ENCODE measurements at regions not wholly inside any gene's neighbourhood (a gene's known extent, or its start where the extent isn't known, plus 50 kb on each side); places are given as distances from the start of the nearest gene placed in this dataset.
A peak's percentile ranks its signal among the peaks of the same experiment; 100 is the strongest.

DNA sequence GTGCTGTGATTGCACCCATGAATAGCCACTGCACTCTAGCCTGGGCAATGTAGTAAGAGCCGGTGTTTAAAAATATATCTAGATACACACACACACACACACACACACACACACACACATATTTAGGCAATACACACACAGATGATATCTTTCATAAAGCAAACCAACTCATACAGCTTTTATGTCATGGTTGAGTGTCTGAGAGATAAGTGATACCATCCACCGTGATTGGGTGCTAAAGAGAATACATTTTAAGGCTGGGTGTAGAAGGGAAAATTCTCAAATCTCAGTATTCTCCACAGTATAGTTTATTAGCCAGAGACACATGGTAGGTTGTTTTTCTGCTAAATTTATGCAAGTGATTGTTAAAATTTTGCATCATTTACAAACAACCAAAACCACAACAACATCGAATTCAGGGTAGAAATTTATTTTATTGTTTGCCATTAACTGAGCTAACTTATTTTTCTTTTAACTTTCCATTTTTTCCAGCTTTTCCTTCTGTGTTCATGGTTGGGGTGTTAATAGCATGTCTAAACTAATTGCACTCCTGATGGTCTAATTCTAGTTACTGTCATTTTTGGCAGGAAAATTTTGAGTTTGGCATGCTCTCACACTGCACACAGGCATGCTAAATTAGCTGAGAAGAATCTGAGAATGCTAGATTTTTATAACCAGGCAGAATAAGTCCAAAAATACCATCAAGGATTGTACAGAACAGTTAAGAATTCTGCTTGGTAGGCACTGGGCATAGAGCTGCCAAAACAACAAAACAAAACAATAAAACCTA, 57.9 kb upstream of the SYPL1 start:
- no peak overlapping the region for H3K27ac ChIP-seq
- DNase-seq, result no peak
- H3K9me3 ChIP-seq, result no peaks in the 10 kb centered on the region
- WGBS, 2 donors, result 79 to 87% methylated on average over 3 of the region's 3 CpGs
- intact Hi-C loops (cut with DNase I), result loop anchor here in 6 of 10 donors (10.0 kb wide), 6 partner anchors 105 to 565 kb away; no protein-coding TSS in a partner anchor
- H3K27me3 ChIP-seq, result no peaks in the 10 kb centered on the region
- no peak for ATAC-seq
- peaks cover 0 to 23% (median 5%) of the 10 kb centered on the region in 9 donors for H3K4me1 ChIP-seq
- TF ChIP-seq, protein P1, sequence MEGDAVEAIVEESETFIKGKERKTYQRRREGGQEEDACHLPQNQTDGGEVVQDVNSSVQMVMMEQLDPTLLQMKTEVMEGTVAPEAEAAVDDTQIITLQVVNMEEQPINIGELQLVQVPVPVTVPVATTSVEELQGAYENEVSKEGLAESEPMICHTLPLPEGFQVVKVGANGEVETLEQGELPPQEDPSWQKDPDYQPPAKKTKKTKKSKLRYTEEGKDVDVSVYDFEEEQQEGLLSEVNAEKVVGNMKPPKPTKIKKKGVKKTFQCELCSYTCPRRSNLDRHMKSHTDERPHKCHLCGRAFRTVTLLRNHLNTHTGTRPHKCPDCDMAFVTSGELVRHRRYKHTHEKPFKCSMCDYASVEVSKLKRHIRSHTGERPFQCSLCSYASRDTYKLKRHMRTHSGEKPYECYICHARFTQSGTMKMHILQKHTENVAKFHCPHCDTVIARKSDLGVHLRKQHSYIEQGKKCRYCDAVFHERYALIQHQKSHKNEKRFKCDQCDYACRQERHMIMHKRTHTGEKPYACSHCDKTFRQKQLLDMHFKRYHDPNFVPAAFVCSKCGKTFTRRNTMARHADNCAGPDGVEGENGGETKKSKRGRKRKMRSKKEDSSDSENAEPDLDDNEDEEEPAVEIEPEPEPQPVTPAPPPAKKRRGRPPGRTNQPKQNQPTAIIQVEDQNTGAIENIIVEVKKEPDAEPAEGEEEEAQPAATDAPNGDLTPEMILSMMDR (IDR thresholded peaks at IDR 0.05), result no peak
- no peaks in the 10 kb centered on the region for H3K36me3 ChIP-seq
- no peak overlapping the region for H3K4me3 ChIP-seq

DNA sequence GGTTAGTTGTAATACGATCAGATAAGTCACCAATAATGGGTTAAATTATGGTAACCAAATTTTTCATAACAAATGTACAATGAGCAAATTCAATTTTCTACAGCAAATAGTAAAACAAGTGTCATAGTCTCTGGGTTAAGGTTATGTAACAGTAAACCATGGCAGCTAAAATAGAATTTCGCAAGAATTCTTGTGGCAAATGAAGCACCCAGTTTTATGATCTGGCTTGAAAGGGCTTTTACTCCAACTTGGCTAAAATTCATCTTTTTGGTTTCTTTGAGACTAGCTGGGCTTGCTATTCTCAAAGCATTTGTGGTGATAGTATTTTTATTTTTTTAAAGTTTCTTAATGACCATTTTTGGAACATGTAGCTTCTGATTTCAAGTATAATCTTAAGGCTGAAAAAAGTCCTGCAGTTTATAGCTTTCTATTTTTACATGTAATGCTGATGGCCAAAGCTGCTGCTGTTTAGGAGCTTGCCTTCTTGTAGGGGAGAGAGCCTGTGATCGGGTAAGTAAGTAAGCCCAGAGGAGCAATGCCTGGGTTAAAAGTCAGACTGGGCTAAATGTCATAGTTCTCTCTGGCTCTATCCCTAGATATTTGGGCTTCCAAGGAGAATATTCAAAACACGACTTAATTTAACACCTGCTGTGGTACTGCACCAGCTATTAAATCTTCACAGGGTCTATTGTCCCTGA, 55.5 kb upstream of the SYPL1 start:
- WGBS, 2 donors, result 71 to 81% methylated on average over 4 of the region's 4 CpGs
- H3K4me1 ChIP-seq, result peaks cover 0 to 23% (median 5%) of the 10 kb centered on the region in 9 donors
- TF ChIP-seq, protein P1 (IDR thresholded peaks at IDR 0.05), result no peak
- no peaks in the 10 kb centered on the region for H3K27me3 ChIP-seq
- no peak overlapping the region for H3K4me3 ChIP-seq
- peak overlapping the region in 5 of 10 donors; percentile 1 to 37 (median 19) for H3K27ac ChIP-seq
- DNase-seq (no peak), ATAC-seq (peak in 7 of 8 donors; percentile 13 to 55 (median 41))
- no peaks in the 10 kb centered on the region for H3K36me3 ChIP-seq
- intact Hi-C loops (cut with DNase I), result loop anchor here in 4 of 10 donors (10.0 kb wide), 3 partner anchors 403 to 513 kb away; no protein-coding TSS in a partner anchor
- H3K9me3 ChIP-seq, result peaks cover 0 to 15% (median 7%) of the 10 kb centered on the region in 11 donors

DNA sequence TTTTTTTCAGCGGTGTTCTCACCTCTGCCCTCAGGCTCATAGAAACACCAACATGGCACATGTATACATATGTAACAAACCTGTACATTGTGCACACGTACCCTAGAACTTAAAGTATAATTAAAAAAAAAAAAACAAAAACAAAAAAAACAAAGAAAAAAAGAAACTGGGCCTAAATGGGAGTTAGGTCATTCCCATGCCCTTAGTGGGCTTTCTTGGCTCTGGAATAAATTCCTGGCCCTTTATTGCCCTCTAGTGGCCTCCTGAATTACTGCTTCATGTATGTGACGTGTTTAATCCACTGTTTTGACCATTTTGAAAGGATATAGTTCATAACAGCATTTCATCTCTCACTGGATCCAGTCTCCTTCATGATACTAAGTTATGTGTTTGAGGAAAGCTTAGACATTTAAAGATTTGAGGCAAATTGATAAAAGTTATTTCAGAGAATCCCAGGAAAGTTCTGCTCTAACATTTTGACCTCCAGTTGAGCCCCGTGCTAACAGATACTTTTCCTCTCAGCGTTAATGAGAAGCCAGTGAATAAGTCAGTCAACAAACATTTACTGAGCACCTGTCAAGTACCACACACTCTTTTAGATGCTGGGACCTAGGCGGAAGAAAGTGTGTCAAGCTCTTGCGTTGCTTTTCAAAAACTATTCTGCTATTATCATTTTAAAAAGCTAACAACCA, 54.7 kb upstream of the SYPL1 start:
- peaks cover 0 to 23% (median 5%) of the 10 kb centered on the region in 9 donors for H3K4me1 ChIP-seq
- H3K9me3 ChIP-seq, result peaks cover 0 to 18% (median 7%) of the 10 kb centered on the region in 11 donors
- TF ChIP-seq, protein P1 (IDR thresholded peaks at IDR 0.05), result peak; percentile 77 to 90 (median 85)
- WGBS, 2 donors, result 57 to 58% methylated on average over 7 of the region's 7 CpGs
- intact Hi-C loops (cut with DNase I), result loop anchor here in 4 of 10 donors (1.0 to 10.0 kb wide), 4 partner anchors 290 to 512 kb away; partner anchors contain the start of gene ATXN7L1 (in 1 of the 4)
- peak overlapping the region in 6 of 10 donors; percentile 1 to 37 (median 24) for H3K27ac ChIP-seq
- DNase-seq (peak in 1 of 2 donors; percentile 75), ATAC-seq (peak in 7 of 8 donors; percentile 59 to 88 (median 78))
- no peaks in the 10 kb centered on the region for H3K36me3 ChIP-seq
- no peaks in the 10 kb centered on the region for H3K27me3 ChIP-seq
- no peak overlapping the region for H3K4me3 ChIP-seq

DNA sequence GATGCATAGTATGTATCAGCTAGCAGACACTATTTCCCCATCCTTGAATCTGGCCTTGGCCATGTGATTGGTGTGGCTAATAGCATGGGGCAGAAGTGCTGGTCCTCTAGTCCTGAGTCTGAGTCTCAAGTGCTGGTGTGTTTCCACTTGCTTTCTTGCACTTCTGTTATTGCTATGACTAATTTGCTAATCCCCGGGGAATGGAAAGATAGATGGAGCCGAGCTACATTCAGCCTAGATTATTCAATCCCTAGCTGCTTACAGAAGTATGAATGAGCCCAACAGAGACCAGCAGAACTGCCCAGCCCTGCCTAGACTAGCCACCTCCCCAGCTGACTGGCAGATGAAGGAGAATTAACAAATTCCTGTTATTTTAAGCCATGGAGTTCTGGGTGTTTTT, 53.2 kb upstream of the SYPL1 start:
- peaks cover 0 to 18% (median 7%) of the 10 kb centered on the region in 11 donors for H3K9me3 ChIP-seq
- H3K36me3 ChIP-seq, result no peaks in the 10 kb centered on the region
- peaks cover 0 to 23% (median 5%) of the 10 kb centered on the region in 9 donors for H3K4me1 ChIP-seq
- WGBS, 2 donors, result 63% methylated on average over 2 of the region's 2 CpGs
- no peak overlapping the region for H3K4me3 ChIP-seq
- TF ChIP-seq, protein P1 (IDR thresholded peaks at IDR 0.05), result no peak
- DNase-seq (no peak), ATAC-seq (peak in 4 of 8 donors; percentile 11 to 71 (median 34))
- intact Hi-C loops (cut with DNase I), result loop anchor here in 4 of 10 donors (10.0 kb wide), 3 partner anchors 401 to 511 kb away; no protein-coding TSS in a partner anchor
- H3K27ac ChIP-seq, result no peak overlapping the region
- no peaks in the 10 kb centered on the region for H3K27me3 ChIP-seq
